ENCODE measurements at regions not wholly inside any gene's neighbourhood (a gene's known extent, or its start where the extent isn't known, plus 50 kb on each side); places are given as distances from the start of the nearest gene placed in this dataset.

GRCh38 chr2:66674087-66674486, 239.2 kb downstream of the MEIS1 start:
- Histone ChIP-seq H3K4me3 (no peak overlapping the region), H3K36me3 (ENCODE audit: control insufficient read depth in 2 of 2, insufficient read depth in 2 of 2, low read length in 1 of 2) (no peaks in the 10 kb centered on the region), H2AFZ (ENCODE audit: control insufficient read depth, low read depth, low read length) (no peak overlapping the region), H3K27me3 (replicated peaks in 1 of 2; ENCODE audit: control insufficient read depth in 2 of 2, insufficient read depth in 2 of 2, low read length in 1 of 2) (no peaks in the 10 kb centered on the region), H3K4me1 (ENCODE audit: control insufficient read depth, insufficient read depth, low read length) (no peaks in the 10 kb centered on the region), H3K9ac (ENCODE audit: control insufficient read depth, insufficient read depth, low read length) (no peak overlapping the region), H3K27ac (ENCODE audit: control insufficient read depth, insufficient read depth) (no peak overlapping the region), H3K9me3 (replicated peaks; ENCODE audit: control insufficient read depth, insufficient read depth, low read length) (no peaks in the 10 kb centered on the region), H3K79me2 (ENCODE audit: control insufficient read depth, insufficient read depth, low read length) (no peaks in the 10 kb centered on the region), H3K4me2 (ENCODE audit: control insufficient read depth, insufficient read depth) (no peak overlapping the region), H4K20me1 (ENCODE audit: control insufficient read depth, insufficient read depth) (no peaks in the 10 kb centered on the region)
- BruUV-seq (replicated peaks) = no TSS peak
- FAIRE-seq = no peak
- ChIA-PET POLR2A (no interaction called here), SMC1A (ENCODE audit: uncharacterized antibody, unreplicated experiment) (no interaction called here), RAD21 (ENCODE audit: unreplicated experiment) (no interaction called here), CTCF (no interaction called here)
- WGBS (ENCODE audit: insufficient coverage, insufficient replicate concordance, low lambda C conversion rate, missing lambda C conversion rate) = 0% methylated on average over 1 of the region's 1 CpG
- intact Hi-C loops (cut with micrococcal nuclease; ENCODE audit: unreplicated experiment) (no loop called here), in situ Hi-C loops (cut with MboI) (no loop called here)
- DNase-seq (ENCODE audit: low read depth, low spot score) = no peak
- no peak for ATAC-seq
- no peak for TF ChIP-seq ZNF592 (IDR thresholded peaks at IDR 0.05)
- TF ChIP-seq TBL1XR1 (IDR thresholded peaks at IDR 0.05; ENCODE audit: low read depth, low read length) = no peak
- no peak for TF ChIP-seq MYC (IDR thresholded peaks at IDR 0.05; ENCODE audit: insufficient read depth, insufficient read length, insufficient replicate concordance, low read length, severe bottlenecking)
- TF ChIP-seq SUPT20H (IDR thresholded peaks at IDR 0.05; ENCODE audit: borderline replicate concordance, control insufficient read depth, low read depth, low read length) = no peak
- TF ChIP-seq MEF2B (IDR thresholded peaks at IDR 0.05; ENCODE audit: partially characterized antibody, poor library complexity, severe bottlenecking) = no peak
- TF ChIP-seq SKIL (IDR thresholded peaks at IDR 0.05; ENCODE audit: low read depth, poor library complexity, severe bottlenecking) = no peak
- TF ChIP-seq SREBF1 (IDR thresholded peaks at IDR 0.05; ENCODE audit: low read length) = no peak
- no peak for TF ChIP-seq PAX8 (IDR thresholded peaks at IDR 0.05)
- TF ChIP-seq ZSCAN29 (IDR thresholded peaks at IDR 0.05) = no peak
- TF ChIP-seq ZZZ3 (IDR thresholded peaks at IDR 0.05; ENCODE audit: control insufficient read depth, insufficient read length, low read depth) = no peak
- no peak for TF ChIP-seq ZBED1 (IDR thresholded peaks at IDR 0.05; ENCODE audit: borderline replicate concordance)
- no peak for TF ChIP-seq ZBTB11 (CRISPR knock-in tag; IDR thresholded peaks at IDR 0.05)
- no peak for TF ChIP-seq SMC3 (IDR thresholded peaks at IDR 0.05; ENCODE audit: borderline replicate concordance, low read length)
- TF ChIP-seq EZH2 (IDR thresholded peaks at IDR 0.05; ENCODE audit: borderline replicate concordance, control insufficient read depth, low read depth, low read length) = no peak
- no peak for TF ChIP-seq IRF4 (IDR thresholded peaks at IDR 0.05; ENCODE audit: low read depth, low read length)

All from GM12878 (cell line).